ENCODE measurements at regions not wholly inside any gene's neighbourhood (a gene's known extent, or its start where the extent isn't known, plus 50 kb on each side); places are given as distances from the start of the nearest gene placed in this dataset.

GRCh38 chr10:90451283-90451682, 406.6 kb downstream of the HTR7 start:
- in situ Hi-C loops (cut with MboI; ENCODE audit: low sequenced_read_pairs) = no loop called here
- DNase-seq (ENCODE audit: low spot score in 2 of 2) = no peak
- no peaks in the 10 kb centered on the region; the same call in 1 of the 2 replicates for H3K9me3 ChIP-seq
- H3K4me1 ChIP-seq = 0 out of 2 replicates have a peak, but pooled peaks cover 2% of the 10 kb centered on the region
- no peak overlapping the region for H3K4me3 ChIP-seq
- H3K27me3 ChIP-seq (ENCODE audit: low read depth) = no peaks in the 10 kb centered on the region
- H3K36me3 ChIP-seq (replicated peaks) = no peaks in the 10 kb centered on the region

GRCh38 chr10:90458054-90458453, 399.8 kb downstream of the HTR7 start:
- H3K9me3 ChIP-seq = no peaks in the 10 kb centered on the region
- in situ Hi-C loops (cut with MboI; ENCODE audit: low sequenced_read_pairs) = no loop called here
- H3K4me1 ChIP-seq = no peaks in the 10 kb centered on the region
- H3K4me3 ChIP-seq = no peak overlapping the region
- H3K36me3 ChIP-seq (replicated peaks) = no peaks in the 10 kb centered on the region
- DNase-seq (ENCODE audit: low spot score in 2 of 2) = no peak
- no peaks in the 10 kb centered on the region for H3K27me3 ChIP-seq (ENCODE audit: low read depth)

- no peaks in the 10 kb centered on the region for H3K9me3 ChIP-seq
- no peak overlapping the region for H3K4me3 ChIP-seq
- H3K36me3 ChIP-seq (replicated peaks) = no peaks in the 10 kb centered on the region
- in situ Hi-C loops (cut with MboI; ENCODE audit: low sequenced_read_pairs) = no loop called here
- H3K4me1 ChIP-seq = no peaks in the 10 kb centered on the region
- no peak for DNase-seq (ENCODE audit: low spot score in 2 of 2)
- no peaks in the 10 kb centered on the region for H3K27me3 ChIP-seq (ENCODE audit: low read depth)
These were observed 399.3 kb downstream of the HTR7 start for GRCh38 chr10:90458571-90458970.

- H3K4me1 ChIP-seq = no peaks in the 10 kb centered on the region
- no peaks in the 10 kb centered on the region for H3K27me3 ChIP-seq (ENCODE audit: low read depth)
- no peak overlapping the region for H3K4me3 ChIP-seq
- H3K9me3 ChIP-seq = no peaks in the 10 kb centered on the region
- no peak for DNase-seq (ENCODE audit: low spot score in 2 of 2)
- no peaks in the 10 kb centered on the region for H3K36me3 ChIP-seq (replicated peaks)
- in situ Hi-C loops (cut with MboI; ENCODE audit: low sequenced_read_pairs) = no loop called here
These were observed 396.2 kb downstream of the HTR7 start for GRCh38 chr10:90461437-90462155.

- in situ Hi-C loops (cut with MboI; ENCODE audit: low sequenced_read_pairs) = no loop called here
- no peaks in the 10 kb centered on the region for H3K36me3 ChIP-seq (replicated peaks)
- no peaks in the 10 kb centered on the region for H3K9me3 ChIP-seq
- no peak overlapping the region for H3K4me3 ChIP-seq
- H3K27me3 ChIP-seq (ENCODE audit: low read depth) = no peaks in the 10 kb centered on the region
- no peak for DNase-seq (ENCODE audit: low spot score in 2 of 2)
- H3K4me1 ChIP-seq = no peaks in the 10 kb centered on the region
These were observed 394.9 kb downstream of the HTR7 start for GRCh38 chr10:90462749-90463470.

- in situ Hi-C loops (cut with MboI; ENCODE audit: low sequenced_read_pairs) = no loop called here
- Histone ChIP-seq H3K4me1 (no peaks in the 10 kb centered on the region), H3K9me3 (no peaks in the 10 kb centered on the region)
These were observed 393.5 kb downstream of the HTR7 start for GRCh38 chr10:90464329-90464728.

GRCh38 chr10:90470966-90471365, 386.9 kb downstream of the HTR7 start:
- DNase-seq (ENCODE audit: low spot score in 2 of 2) = peak in 1 of 2 experiments; percentile 74
- Histone ChIP-seq H3K27me3 (ENCODE audit: low read depth) (no peaks in the 10 kb centered on the region), H3K4me3 (no peak overlapping the region), H3K4me1 (peaks cover 4% of the 10 kb centered on the region; the same call in 1 of the 2 replicates), H3K9me3 (no peaks in the 10 kb centered on the region), H3K36me3 (replicated peaks) (no peaks in the 10 kb centered on the region)
- in situ Hi-C loops (cut with MboI; ENCODE audit: low sequenced_read_pairs) = no loop called here

More at GRCh38 chr10:90464329-90464728, 393.5 kb downstream of the HTR7 start:
- no peak for DNase-seq (ENCODE audit: low spot score in 2 of 2)
- Histone ChIP-seq H3K27me3 (ENCODE audit: low read depth) (no peaks in the 10 kb centered on the region), H3K36me3 (replicated peaks) (no peaks in the 10 kb centered on the region), H3K4me3 (no peak overlapping the region)

- no peak for DNase-seq (ENCODE audit: low spot score in 2 of 2)
- Histone ChIP-seq H3K9me3 (no peaks in the 10 kb centered on the region), H3K27me3 (ENCODE audit: low read depth) (no peaks in the 10 kb centered on the region), H3K4me1 (no peaks in the 10 kb centered on the region), H3K36me3 (replicated peaks) (no peaks in the 10 kb centered on the region), H3K4me3 (no peak overlapping the region)
- in situ Hi-C loops (cut with MboI; ENCODE audit: low sequenced_read_pairs) = no loop called here
These were observed 377.4 kb downstream of the HTR7 start for GRCh38 chr10:90480466-90480865.

- H3K9me3 ChIP-seq = no peaks in the 10 kb centered on the region
- H3K4me3 ChIP-seq = no peak overlapping the region
- no peaks in the 10 kb centered on the region for H3K27me3 ChIP-seq (ENCODE audit: low read depth)
- no peaks in the 10 kb centered on the region for H3K4me1 ChIP-seq
- in situ Hi-C loops (cut with MboI; ENCODE audit: low sequenced_read_pairs) = no loop called here
- H3K36me3 ChIP-seq (replicated peaks) = no peaks in the 10 kb centered on the region
- no peak for DNase-seq (ENCODE audit: low spot score in 2 of 2)
These were observed 376.4 kb downstream of the HTR7 start for GRCh38 chr10:90481326-90481923.

- H3K27me3 ChIP-seq (ENCODE audit: low read depth) = 0 out of 2 replicates have a peak, but pooled peaks cover 2% of the 10 kb centered on the region
- in situ Hi-C loops (cut with MboI; ENCODE audit: low sequenced_read_pairs) = no loop called here
- DNase-seq (ENCODE audit: low spot score in 2 of 2) = no peak
- no peak overlapping the region for H3K4me3 ChIP-seq
- H3K36me3 ChIP-seq (replicated peaks) = no peaks in the 10 kb centered on the region
- H3K4me1 ChIP-seq = no peaks in the 10 kb centered on the region
- no peaks in the 10 kb centered on the region for H3K9me3 ChIP-seq
These were observed 373.3 kb downstream of the HTR7 start for GRCh38 chr10:90484518-90484917.

GRCh38 chr10:90494183-90494582, 363.7 kb downstream of the HTR7 start:
- in situ Hi-C loops (cut with MboI; ENCODE audit: low sequenced_read_pairs) = no loop called here
- Histone ChIP-seq H3K27me3 (ENCODE audit: low read depth) (no peaks in the 10 kb centered on the region), H3K4me1 (no peaks in the 10 kb centered on the region), H3K9me3 (0 out of 2 replicates have a peak, but pooled peaks cover 5% of the 10 kb centered on the region), H3K36me3 (replicated peaks) (no peaks in the 10 kb centered on the region), H3K4me3 (no peak overlapping the region)
- DNase-seq (ENCODE audit: low spot score in 2 of 2) = no peak

- no peaks in the 10 kb centered on the region for H3K27me3 ChIP-seq (ENCODE audit: low read depth)
- H3K9me3 ChIP-seq = no peaks in the 10 kb centered on the region
- no peak for DNase-seq (ENCODE audit: low spot score in 2 of 2)
- H3K4me1 ChIP-seq = no peaks in the 10 kb centered on the region
- in situ Hi-C loops (cut with MboI; ENCODE audit: low sequenced_read_pairs) = no loop called here
- no peaks in the 10 kb centered on the region for H3K36me3 ChIP-seq (replicated peaks)
- no peak overlapping the region for H3K4me3 ChIP-seq
These were observed 353.7 kb downstream of the HTR7 start for GRCh38 chr10:90504172-90504571.

- no peak overlapping the region for H3K4me3 ChIP-seq
- H3K36me3 ChIP-seq (replicated peaks) = no peaks in the 10 kb centered on the region
- DNase-seq (ENCODE audit: low spot score in 2 of 2) = no peak
- H3K27me3 ChIP-seq (ENCODE audit: low read depth) = no peaks in the 10 kb centered on the region
- no peaks in the 10 kb centered on the region for H3K9me3 ChIP-seq
- H3K4me1 ChIP-seq = no peaks in the 10 kb centered on the region
- in situ Hi-C loops (cut with MboI; ENCODE audit: low sequenced_read_pairs) = no loop called here
These were observed 331.1 kb downstream of the HTR7 start for GRCh38 chr10:90526721-90527120.

GRCh38 chr10:90530521-90530920, 327.3 kb downstream of the HTR7 start:
- Histone ChIP-seq H3K4me3 (no peak overlapping the region), H3K4me1 (no peaks in the 10 kb centered on the region), H3K9me3 (no peaks in the 10 kb centered on the region), H3K27me3 (ENCODE audit: low read depth) (no peaks in the 10 kb centered on the region), H3K36me3 (replicated peaks) (no peaks in the 10 kb centered on the region)
- no peak for DNase-seq (ENCODE audit: low spot score in 2 of 2)
- in situ Hi-C loops (cut with MboI; ENCODE audit: low sequenced_read_pairs) = no loop called here

All from HAP-1 (cell line).